GM23248 (cell line): ENCODE measurements at regions not wholly inside any gene's neighbourhood (a gene's known extent, or its start where the extent isn't known, plus 50 kb on each side); places are given as distances from the start of the nearest gene placed in this dataset.

Source experiments
- EZH2 ChIP-seq: fragments of 200-600 bp; sonication (generic); IDR thresholded peaks from 2 replicates; pipeline ENCODE4 v1.6.1; 2018; ENCODE audit warnings: antibody characterized with exemption, mild to moderate bottlenecking; ENCODE audit not compliant: insufficient read depth, poor library complexity, severe bottlenecking
- EZH2phosphoT487 ChIP-seq: fragments of 200-600 bp; sonication (generic); IDR thresholded peaks from 2 replicates; pipeline ENCODE4 v1.6.1; 2018; ENCODE audit warnings: antibody characterized with exemption, moderate library complexity, mild to moderate bottlenecking, low read depth; ENCODE audit not compliant: insufficient read depth

DNA sequence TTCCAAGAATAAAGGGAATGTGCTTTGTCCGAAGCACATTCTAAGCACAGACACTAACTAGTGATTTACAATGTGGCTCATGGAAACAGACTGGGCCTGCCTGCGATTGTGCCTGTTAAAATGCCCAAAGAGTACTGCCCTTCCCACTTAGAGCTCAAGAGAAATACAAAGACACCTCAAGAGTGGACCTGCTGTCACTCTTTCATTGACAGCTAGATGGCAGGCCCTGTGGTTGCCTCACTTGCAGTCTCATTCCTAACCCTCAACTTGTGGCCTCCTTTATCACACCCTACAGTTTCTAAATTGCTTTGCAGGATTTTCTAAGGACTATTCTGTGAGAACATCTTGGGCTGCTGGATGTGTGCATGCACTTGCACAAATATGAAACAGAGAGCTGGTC lies 331.0 kb upstream of the EMCN start:
- no peak for TF ChIP-seq EZH2
- TF ChIP-seq EZH2phosphoT487, result no peak
